SK-N-SH (cell line): ENCODE measurements at regions not wholly inside any gene's neighbourhood (a gene's known extent, or its start where the extent isn't known, plus 50 kb on each side); places are given as distances from the start of the nearest gene placed in this dataset.

ENCODE experiments used
- CTCF ChIA-PET: fragments of 300-600, 350-600 bp; formaldehyde crosslinking; extraction: SDS; loops from one replicate; lab custom pipeline; 2021; lab: Yijun Ruan, JAX
- POLR2A ChIA-PET: fragments of 350-600 bp; sonication (Branson Sonifier 250); formaldehyde crosslinking; extraction: SDS; loops from one replicate; lab custom pipeline; 2020; ENCODE audit warnings: antibody characterized with exemption, inconsistent platforms; lab: Yijun Ruan, JAX
- DNase-seq: peaks from one replicate; pipeline ENCODE4 v3.0.0; 2012
- H2AFZ ChIP-seq: fragments of 200-600 bp; sonication (generic); 2 replicates; pipeline ENCODE4 v1.8.1; 2016; ENCODE audit warnings: antibody characterized with exemption, mild to moderate bottlenecking, low read depth
- H3F3A ChIP-seq: fragments of 200-600 bp; sonication (generic); replicated peaks from 2 replicates; pipeline ENCODE3; 2016; ENCODE audit warnings: antibody characterized with exemption, mild to moderate bottlenecking; ENCODE audit not compliant: insufficient read depth
- H3K27ac ChIP-seq, 2 experiments: fragments of 200-500 bp in 1 of 2; fragments of 200-600 bp in 1 of 2; sonication (Bioruptor generic) in 1 of 2; sonication (generic), shearing (Covaris generic) in 1 of 2; 2 replicates each; pipeline versions ENCODE4 v1.5.1 to v1.6.1; 2014 to 2016; ENCODE audit warnings: low read depth in 2 of 2, inconsistent platforms in 1 of 2, low read length in 1 of 2, mild to moderate bottlenecking in 1 of 2, mixed read lengths in 1 of 2
- H3K27me3 ChIP-seq: fragments of 200-600 bp; sonication (generic), shearing (Covaris generic); 2 replicates; pipeline ENCODE4 v1.6.1; 2016; ENCODE audit warnings: mixed run types; ENCODE audit not compliant: insufficient read depth
- H3K36me3 ChIP-seq, 2 experiments: fragments of 200-500 bp in 1 of 2; fragments of 200-600 bp in 1 of 2; sonication (Bioruptor generic) in 1 of 2; sonication (generic) in 1 of 2; replicated peaks in 1 of 2; 2 replicates each; pipeline versions ENCODE3 to v1.5.1; 2014 to 2016; ENCODE audit warnings: low read length in 1 of 2, mild to moderate bottlenecking in 1 of 2; ENCODE audit not compliant: insufficient read depth in 2 of 2, control insufficient read depth in 1 of 2
- H3K4me1 ChIP-seq, 2 experiments: fragments of 200-500 bp in 1 of 2; fragments of 200-600 bp in 1 of 2; sonication (Bioruptor generic) in 1 of 2; sonication (generic), shearing (Covaris generic) in 1 of 2; 2 replicates each; pipeline versions ENCODE4 v1.5.1 to v1.6.1; 2014 to 2016; ENCODE audit warnings: low read depth in 1 of 2, low read length in 1 of 2, mixed run types in 1 of 2; ENCODE audit not compliant: insufficient read depth in 2 of 2, control insufficient read depth in 1 of 2
- H3K4me2 ChIP-seq: fragments of 200-600 bp; sonication (generic), shearing (Covaris generic); 2 replicates; pipeline ENCODE4 v1.6.1; 2017; ENCODE audit warnings: mixed run types
- H3K4me3 ChIP-seq, 2 experiments: fragments of 200-500 bp in 1 of 2; fragments of 200-600 bp in 1 of 2; sonication (Bioruptor generic) in 1 of 2; sonication (generic), shearing (Covaris generic) in 1 of 2; 2 replicates each; pipeline versions ENCODE4 v1.5.1 to v1.8.1; 2014 to 2016; ENCODE audit warnings: low read depth in 2 of 2, inconsistent platforms in 1 of 2, low read length in 1 of 2, mild to moderate bottlenecking in 1 of 2, mixed read lengths in 1 of 2, moderate library complexity in 1 of 2
- H3K79me2 ChIP-seq: fragments of 200-600 bp; sonication (generic); 2 replicates; pipeline ENCODE4 v1.8.1; 2017; ENCODE audit warnings: mild to moderate bottlenecking; ENCODE audit not compliant: insufficient read depth
- H3K9ac ChIP-seq: fragments of 200-600 bp; sonication (generic); 2 replicates; pipeline ENCODE4 v1.6.1; 2017; ENCODE audit warnings: mixed run types
- H3K9me2 ChIP-seq: fragments of 200-600 bp; sonication (generic); 2 replicates; pipeline ENCODE4 v1.6.1; 2017; ENCODE audit warnings: mixed run types
- H3K9me3 ChIP-seq: fragments of 200-600 bp; sonication (generic); 2 replicates; pipeline ENCODE4 v1.6.1; 2017; ENCODE audit warnings: mixed run types, mild to moderate bottlenecking, moderate library complexity
- H4K20me1 ChIP-seq: fragments of 200-600 bp; sonication (generic); 2 replicates; pipeline ENCODE4 v1.6.1; 2017; ENCODE audit warnings: mild to moderate bottlenecking, mixed run types; ENCODE audit not compliant: insufficient read depth
- CHD2 ChIP-seq: fragments of 150-350 bp; IDR thresholded peaks from 2 replicates; pipeline ENCODE4 v1.6.1; 2018; ENCODE audit warnings: low read length; ENCODE audit not compliant: partially characterized antibody
- ELF1 ChIP-seq: IDR thresholded peaks from 2 replicates; pipeline ENCODE4 v1.4.0; 2012
- EP300 ChIP-seq, 2 experiments: IDR thresholded peaks; 2 replicates each; pipeline versions ENCODE4 v1.4.0 to v1.6.1; 2012; ENCODE audit warnings: borderline replicate concordance in 1 of 2, low read depth in 1 of 2, low read length in 1 of 2
- EZH2phosphoT487 ChIP-seq: fragments of 200-600 bp; sonication (generic); IDR thresholded peaks from 2 replicates; pipeline ENCODE4 v1.6.1; 2017; ENCODE audit warnings: low read depth, mixed run types, mild to moderate bottlenecking, antibody characterized with exemption, moderate library complexity, borderline replicate concordance
- FOXJ3 ChIP-seq: sonication (generic); formaldehyde crosslinking; IDR thresholded peaks from 2 replicates; pipeline ENCODE4 v1.5.1; 2020; ENCODE audit warnings: mild to moderate bottlenecking, missing genetic modification reagents
- IRF3 ChIP-seq: fragments of 150-350 bp; IDR thresholded peaks from 2 replicates; pipeline ENCODE4 v1.6.1; 2016; ENCODE audit warnings: mild to moderate bottlenecking, low read depth, low read length
- NFIC ChIP-seq: IDR thresholded peaks from 2 replicates; pipeline ENCODE4 v1.4.0; 2012; ENCODE audit warnings: borderline replicate concordance
- PBX3 ChIP-seq: IDR thresholded peaks from 2 replicates; pipeline ENCODE4; 2012
- RCOR1 ChIP-seq: fragments of 150-350 bp; IDR thresholded peaks from 2 replicates; pipeline ENCODE4 v1.6.1; 2017; ENCODE audit warnings: antibody characterized with exemption, low read length
- REST ChIP-seq: IDR thresholded peaks from 2 replicates; pipeline ENCODE4 v1.6.1; 2012; ENCODE audit warnings: mild to moderate bottlenecking, low read depth, low read length, moderate library complexity
- TAF1 ChIP-seq: IDR thresholded peaks from 2 replicates; pipeline ENCODE4 v1.6.1; 2012; ENCODE audit warnings: low read depth, mild to moderate bottlenecking, low read length, moderate library complexity, borderline replicate concordance
- TCF12 ChIP-seq: IDR thresholded peaks from 2 replicates; pipeline ENCODE4 v1.4.0; 2012
- TEAD4 ChIP-seq: IDR thresholded peaks from 2 replicates; pipeline ENCODE4 v1.4.0; 2012; ENCODE audit warnings: mild to moderate bottlenecking, borderline replicate concordance; ENCODE audit not compliant: insufficient read depth
- USF2 ChIP-seq: fragments of 150-350 bp; IDR thresholded peaks from 2 replicates; pipeline ENCODE4 v1.6.1; 2017; ENCODE audit warnings: antibody characterized with exemption, low read length, low read depth, borderline replicate concordance
- WGBS: methylation state at CpG from one replicate; pipeline ENCODE4 v1.1.6; 2017; ENCODE audit warnings: low lambda C conversion rate; 5-methylcytosine and 5-hydroxymethylcytosine counted together
- TF ChIP-seq, protein P1 (sequence below): fragments of 200-600 bp; sonication (generic); IDR thresholded peaks from 2 replicates; pipeline ENCODE4 v1.6.1; 2017; ENCODE audit warnings: antibody characterized with exemption, mild to moderate bottlenecking, moderate library complexity
- TF ChIP-seq, protein P2 (sequence below): IDR thresholded peaks from 2 replicates; pipeline ENCODE4 v1.4.0; 2012; ENCODE audit warnings: low read depth

DNA sequence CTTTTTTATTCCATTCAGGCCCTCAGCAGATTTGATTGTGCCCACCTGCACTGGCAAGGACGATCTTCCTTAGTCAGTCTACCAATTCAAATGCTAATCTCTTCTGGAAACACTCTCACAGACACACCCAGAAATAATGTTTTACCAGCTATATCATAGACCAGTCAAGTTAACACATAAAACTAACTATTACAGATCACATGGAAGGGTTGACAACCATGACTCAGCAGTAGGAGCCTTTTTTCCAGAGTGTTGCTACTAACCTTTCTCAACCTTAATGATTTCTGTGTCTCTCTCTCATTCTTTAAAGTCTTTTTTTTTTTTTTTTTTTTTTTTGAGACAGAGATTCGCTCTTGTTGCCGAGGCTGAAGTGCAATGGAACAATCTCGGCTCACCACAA lies 68.7 kb upstream of the KCNK12 start:
- H3K79me2 ChIP-seq = no peaks in the 10 kb centered on the region
- DNase-seq = no peak
- no peaks in the 10 kb centered on the region for H3F3A ChIP-seq
- 71% methylated on average over 4 of the region's 4 CpGs for WGBS
- no peaks in the 10 kb centered on the region for H3K9me2 ChIP-seq
- H3K9me3 ChIP-seq = no peaks in the 10 kb centered on the region
- H3K4me1 ChIP-seq = no peaks in the 10 kb centered on the region
- no peak overlapping the region for H3K4me2 ChIP-seq
- no peak overlapping the region for H3K4me3 ChIP-seq
- H2AFZ ChIP-seq = no peak overlapping the region
- no peaks in the 10 kb centered on the region; the same call in 1 of the 2 replicates for H3K27me3 ChIP-seq
- POLR2A ChIA-PET = no interaction called here
- TF ChIP-seq EP300 (IDR thresholded peaks at IDR 0.05; ENCODE audit: borderline replicate concordance in 1 of 2, low read depth in 1 of 2, low read length in 1 of 2) = no peak
- TF ChIP-seq FOXJ3 (CRISPR knock-in tag) = no peak
- no peak for TF ChIP-seq REST
- no peak for TF ChIP-seq ELF1
- TF ChIP-seq PBX3 = no peak
- TF ChIP-seq RCOR1 = no peak
- TF ChIP-seq TEAD4 = no peak
- no peak for TF ChIP-seq NFIC
- no peak for TF ChIP-seq USF2
- TF ChIP-seq, protein P1, sequence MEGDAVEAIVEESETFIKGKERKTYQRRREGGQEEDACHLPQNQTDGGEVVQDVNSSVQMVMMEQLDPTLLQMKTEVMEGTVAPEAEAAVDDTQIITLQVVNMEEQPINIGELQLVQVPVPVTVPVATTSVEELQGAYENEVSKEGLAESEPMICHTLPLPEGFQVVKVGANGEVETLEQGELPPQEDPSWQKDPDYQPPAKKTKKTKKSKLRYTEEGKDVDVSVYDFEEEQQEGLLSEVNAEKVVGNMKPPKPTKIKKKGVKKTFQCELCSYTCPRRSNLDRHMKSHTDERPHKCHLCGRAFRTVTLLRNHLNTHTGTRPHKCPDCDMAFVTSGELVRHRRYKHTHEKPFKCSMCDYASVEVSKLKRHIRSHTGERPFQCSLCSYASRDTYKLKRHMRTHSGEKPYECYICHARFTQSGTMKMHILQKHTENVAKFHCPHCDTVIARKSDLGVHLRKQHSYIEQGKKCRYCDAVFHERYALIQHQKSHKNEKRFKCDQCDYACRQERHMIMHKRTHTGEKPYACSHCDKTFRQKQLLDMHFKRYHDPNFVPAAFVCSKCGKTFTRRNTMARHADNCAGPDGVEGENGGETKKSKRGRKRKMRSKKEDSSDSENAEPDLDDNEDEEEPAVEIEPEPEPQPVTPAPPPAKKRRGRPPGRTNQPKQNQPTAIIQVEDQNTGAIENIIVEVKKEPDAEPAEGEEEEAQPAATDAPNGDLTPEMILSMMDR = no peak
- no peak for TF ChIP-seq IRF3
- no peak for TF ChIP-seq EZH2phosphoT487
- TF ChIP-seq TAF1 = no peak
- TF ChIP-seq, protein P2, sequence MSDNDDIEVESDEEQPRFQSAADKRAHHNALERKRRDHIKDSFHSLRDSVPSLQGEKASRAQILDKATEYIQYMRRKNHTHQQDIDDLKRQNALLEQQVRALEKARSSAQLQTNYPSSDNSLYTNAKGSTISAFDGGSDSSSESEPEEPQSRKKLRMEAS = no peak
- TF ChIP-seq TCF12 = no peak
- no peak for TF ChIP-seq CHD2
- no peaks in the 10 kb centered on the region for H4K20me1 ChIP-seq
- CTCF ChIA-PET = no interaction called here
- no peak overlapping the region for H3K27ac ChIP-seq
- no peak overlapping the region for H3K9ac ChIP-seq
- H3K36me3 ChIP-seq = no peaks in the 10 kb centered on the region
